Upper lobe of right lung (tissue), 1 donor: ENCODE measurements at regions not wholly inside any gene's neighbourhood (a gene's known extent, or its start where the extent isn't known, plus 50 kb on each side); places are given as distances from the start of the nearest gene placed in this dataset.

Experiments
- ATAC-seq: fragments of 200-7000 bp; cut with Tn5 transposase; one replicate; pipeline ENCODE4 v1.9.1; 2020; ENCODE audit warnings: mild to moderate bottlenecking, moderate library complexity
- DNase-seq: peaks from one replicate; pipeline ENCODE4 v3.0.0-alpha.2; 2020
- H3K27ac ChIP-seq: fragments of 200-600 bp; one replicate; pipeline ENCODE4 v1.8.0; 2022
- H3K27me3 ChIP-seq: fragments of 200-600 bp; one replicate; pipeline ENCODE4 v1.8.0; 2022; ENCODE audit warnings: mild to moderate bottlenecking
- H3K36me3 ChIP-seq: fragments of 200-600 bp; one replicate; pipeline ENCODE4 v1.8.0; 2022
- H3K4me1 ChIP-seq: fragments of 200-600 bp; one replicate; pipeline ENCODE4 v1.8.0; 2022
- H3K4me3 ChIP-seq: fragments of 200-600 bp; one replicate; pipeline ENCODE4 v1.8.0; 2022; ENCODE audit warnings: mild to moderate bottlenecking
- H3K9me3 ChIP-seq: fragments of 200-600 bp; one replicate; pipeline ENCODE4 v1.8.0; 2022
- intact Hi-C: fragments of 100-400 bp; cut with DNase I; formaldehyde crosslinking; loops from one replicate; pipeline ENCODE4 v1.11.0; 2022
- TF ChIP-seq, protein P1 (sequence below): fragments of 200-600 bp; IDR thresholded peaks from one replicate; pipeline ENCODE4 v1.8.0; 2022; ENCODE audit warnings: antibody characterized with exemption
- donor health status: DM: no; HTN: yes; CAD: no; lungs with severe emphysema.

DNA sequence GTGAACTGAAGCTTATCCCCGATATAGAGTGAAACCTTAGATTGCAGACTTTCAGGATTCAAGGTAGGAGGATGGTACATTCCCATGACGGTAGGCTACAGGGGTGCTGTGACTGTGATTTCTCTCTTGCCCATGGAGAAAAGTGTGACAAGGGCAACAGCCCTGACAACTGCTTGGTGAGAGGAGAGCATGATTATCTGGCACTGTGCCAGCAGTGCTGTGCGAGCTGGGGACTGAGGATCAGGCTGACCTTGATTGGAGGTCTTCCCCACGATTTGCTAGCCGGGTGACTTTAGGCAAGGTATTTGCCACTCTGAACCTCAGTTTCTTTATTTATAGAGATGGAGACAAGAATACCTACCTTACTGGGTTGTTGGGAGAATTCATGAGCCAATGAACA, 229.5 kb downstream of the PTEN start:
- TF ChIP-seq, protein P1, sequence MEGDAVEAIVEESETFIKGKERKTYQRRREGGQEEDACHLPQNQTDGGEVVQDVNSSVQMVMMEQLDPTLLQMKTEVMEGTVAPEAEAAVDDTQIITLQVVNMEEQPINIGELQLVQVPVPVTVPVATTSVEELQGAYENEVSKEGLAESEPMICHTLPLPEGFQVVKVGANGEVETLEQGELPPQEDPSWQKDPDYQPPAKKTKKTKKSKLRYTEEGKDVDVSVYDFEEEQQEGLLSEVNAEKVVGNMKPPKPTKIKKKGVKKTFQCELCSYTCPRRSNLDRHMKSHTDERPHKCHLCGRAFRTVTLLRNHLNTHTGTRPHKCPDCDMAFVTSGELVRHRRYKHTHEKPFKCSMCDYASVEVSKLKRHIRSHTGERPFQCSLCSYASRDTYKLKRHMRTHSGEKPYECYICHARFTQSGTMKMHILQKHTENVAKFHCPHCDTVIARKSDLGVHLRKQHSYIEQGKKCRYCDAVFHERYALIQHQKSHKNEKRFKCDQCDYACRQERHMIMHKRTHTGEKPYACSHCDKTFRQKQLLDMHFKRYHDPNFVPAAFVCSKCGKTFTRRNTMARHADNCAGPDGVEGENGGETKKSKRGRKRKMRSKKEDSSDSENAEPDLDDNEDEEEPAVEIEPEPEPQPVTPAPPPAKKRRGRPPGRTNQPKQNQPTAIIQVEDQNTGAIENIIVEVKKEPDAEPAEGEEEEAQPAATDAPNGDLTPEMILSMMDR: no peak
- no peaks in the 10 kb centered on the region for H3K36me3 ChIP-seq
- intact Hi-C loops: no loop called here
- H3K27me3 ChIP-seq: no peaks in the 10 kb centered on the region
- H3K4me1 ChIP-seq: no peaks in the 10 kb centered on the region
- H3K9me3 ChIP-seq: no peaks in the 10 kb centered on the region
- no peak overlapping the region for H3K27ac ChIP-seq
- H3K4me3 ChIP-seq: no peak overlapping the region
- DNase-seq: no peak
- no peak for ATAC-seq

DNA sequence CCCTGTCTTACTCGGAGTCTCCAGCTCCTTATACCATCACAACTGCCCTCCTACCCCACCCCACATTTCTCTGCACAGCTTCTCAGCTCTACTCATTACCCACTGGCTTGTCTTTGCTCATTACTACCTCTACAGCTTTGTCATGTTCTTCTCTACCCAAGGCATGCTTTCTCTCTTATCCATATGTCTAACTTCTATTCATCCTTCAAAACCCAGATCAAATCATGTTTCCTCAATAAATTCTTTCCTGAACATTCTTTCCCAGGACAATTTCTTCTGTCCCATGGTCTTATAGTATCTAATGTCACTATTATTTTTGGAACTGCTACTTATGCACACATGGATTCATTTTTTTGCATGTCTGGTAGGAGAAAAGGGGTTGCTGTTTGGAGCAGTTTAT, 231.4 kb downstream of the PTEN start:
- intact Hi-C loops: no loop called here
- H3K9me3 ChIP-seq: no peaks in the 10 kb centered on the region
- TF ChIP-seq, protein P1: no peak
- DNase-seq (no peak), ATAC-seq (no peak)
- H3K27ac ChIP-seq: no peak overlapping the region
- H3K4me1 ChIP-seq: no peaks in the 10 kb centered on the region
- H3K4me3 ChIP-seq: no peak overlapping the region
- no peaks in the 10 kb centered on the region for H3K27me3 ChIP-seq
- no peaks in the 10 kb centered on the region for H3K36me3 ChIP-seq

DNA sequence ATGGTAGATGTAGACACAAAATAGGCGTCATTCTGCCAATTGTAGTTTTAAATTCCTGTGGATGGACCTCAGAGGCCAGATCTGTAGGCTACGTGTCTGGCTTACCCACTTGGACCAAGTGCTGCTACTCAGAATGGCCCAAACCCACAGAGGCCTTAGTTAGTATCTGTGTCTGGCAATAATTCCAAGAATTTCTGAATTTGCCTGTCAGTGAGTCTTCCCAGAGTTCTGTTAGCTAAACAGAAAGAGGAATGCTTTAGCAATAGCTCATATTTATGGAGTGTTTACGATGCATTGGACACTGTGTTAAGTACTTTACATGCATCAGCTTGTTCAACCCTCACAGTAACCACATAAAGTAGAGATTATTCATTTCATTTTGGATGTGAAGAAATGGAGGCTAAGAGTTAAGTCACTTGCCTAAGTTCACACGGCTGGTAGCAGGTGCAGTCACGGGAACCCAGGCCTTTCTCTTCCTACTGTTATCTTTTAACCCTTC, 231.8 kb downstream of the PTEN start:
- DNase-seq: no peak
- H3K36me3 ChIP-seq: no peaks in the 10 kb centered on the region
- ATAC-seq: no peak

DNA sequence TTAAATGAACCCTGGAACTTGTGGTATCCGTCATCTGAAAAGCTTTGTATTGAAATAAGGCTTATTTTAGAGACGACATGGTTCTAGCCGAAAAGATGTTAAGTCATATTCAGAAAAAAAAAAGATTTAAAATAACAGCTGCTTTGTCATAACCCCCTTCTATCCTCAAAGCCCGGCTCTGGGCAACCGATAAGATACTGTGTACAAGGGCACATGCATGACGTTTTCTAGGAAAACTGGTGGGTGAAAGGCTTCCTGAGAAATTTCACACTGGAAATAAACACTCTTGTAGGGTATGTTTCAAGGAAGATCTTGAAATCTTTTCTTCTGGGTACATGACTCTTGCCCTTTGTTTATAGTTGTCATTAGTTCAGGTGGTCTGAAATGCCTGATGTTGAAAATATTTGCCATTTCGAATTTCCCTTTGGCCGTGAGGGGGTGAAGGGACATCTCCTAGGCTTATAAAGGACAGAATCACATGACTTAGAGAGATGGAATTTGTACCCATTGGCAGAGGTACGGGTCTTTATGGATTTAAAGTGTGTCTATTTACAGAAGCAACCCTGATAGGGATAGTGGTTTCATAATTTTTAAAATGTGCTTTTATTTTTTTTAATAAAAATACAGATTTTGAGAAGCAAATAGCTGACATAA, 232.5 kb downstream of the PTEN start:
- Histone ChIP-seq H3K4me3 (no peak overlapping the region), H3K27ac (no peak overlapping the region), H3K36me3 (no peaks in the 10 kb centered on the region), H3K9me3 (no peaks in the 10 kb centered on the region), H3K27me3 (no peaks in the 10 kb centered on the region), H3K4me1 (no peaks in the 10 kb centered on the region)
- TF ChIP-seq, protein P1: no peak
- intact Hi-C loops: no loop called here
- DNase-seq: no peak
- no peak for ATAC-seq

More for the DNA sequence above, 231.8 kb downstream of the PTEN start:
- Histone ChIP-seq H3K9me3 (no peaks in the 10 kb centered on the region), H3K27me3 (no peaks in the 10 kb centered on the region), H3K4me3 (no peak overlapping the region), H3K27ac (no peak overlapping the region), H3K4me1 (no peaks in the 10 kb centered on the region)
- intact Hi-C loops: no loop called here
- TF ChIP-seq, protein P1: no peak

GRCh38 chr10:88097092-88097516, 233.7 kb downstream of the PTEN start:
- Histone ChIP-seq H3K9me3 (no peaks in the 10 kb centered on the region), H3K27ac (no peak overlapping the region), H3K4me3 (no peak overlapping the region), H3K4me1 (no peaks in the 10 kb centered on the region), H3K27me3 (no peaks in the 10 kb centered on the region), H3K36me3 (no peaks in the 10 kb centered on the region)
- DNase-seq (no peak), ATAC-seq (peak; percentile 63)
- intact Hi-C loops: no loop called here
- TF ChIP-seq, protein P1: no peak
